ENCODE measurements at regions not wholly inside any gene's neighbourhood (a gene's known extent, or its start where the extent isn't known, plus 50 kb on each side); places are given as distances from the start of the nearest gene placed in this dataset.
"Not testable (repeated sequence)": the region's sequence is repeated elsewhere in the genome, so short reads cannot be mapped to it uniquely, and the experiment has no call there.

DNA sequence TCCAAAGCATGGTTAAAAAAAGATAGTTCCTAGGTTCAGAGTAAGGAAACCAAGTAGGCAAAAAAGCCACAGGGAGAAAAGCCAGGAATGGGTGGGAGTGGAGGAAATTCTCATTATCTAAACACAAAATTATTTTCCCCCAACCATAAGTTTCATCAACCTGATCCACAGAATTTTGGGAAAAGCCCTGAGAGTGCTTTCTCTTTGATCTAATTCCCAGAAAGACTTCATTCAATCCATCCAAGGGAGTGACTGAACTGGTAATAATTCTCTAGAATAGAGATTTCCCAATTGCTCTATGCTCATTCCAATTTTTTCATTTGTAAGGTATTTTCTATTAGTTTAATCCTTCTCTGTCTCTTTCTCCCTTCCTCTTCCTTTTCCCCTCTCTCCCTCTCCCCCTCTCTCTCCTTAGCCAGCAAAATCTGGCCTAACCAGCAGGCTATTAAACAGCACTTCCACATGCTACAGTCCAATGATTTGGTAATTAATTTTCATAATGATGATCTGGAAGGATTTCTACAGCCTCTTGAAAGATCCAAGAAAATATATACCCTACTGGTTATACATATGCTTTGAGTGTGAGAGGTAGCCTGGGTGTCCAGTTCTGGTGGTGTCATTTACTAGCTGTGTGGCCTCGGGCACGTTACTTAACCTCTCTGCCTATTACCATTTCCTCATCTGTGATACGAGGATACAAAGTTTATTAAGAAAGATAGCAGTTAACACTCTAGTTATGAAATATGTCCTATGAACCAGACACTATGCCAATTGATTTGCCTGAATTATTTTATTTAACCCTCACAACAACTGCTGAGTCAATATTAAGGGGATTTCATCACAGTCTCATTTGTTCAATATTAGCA lies 251.5 kb upstream of the RASGEF1B start:
- DNase-seq (ENCODE audit: low spot score), result no peak

- no peak for DNase-seq (ENCODE audit: low spot score)
These were observed 250.7 kb upstream of the RASGEF1B start for GRCh38 chr4:81722290-81722851.

DNA sequence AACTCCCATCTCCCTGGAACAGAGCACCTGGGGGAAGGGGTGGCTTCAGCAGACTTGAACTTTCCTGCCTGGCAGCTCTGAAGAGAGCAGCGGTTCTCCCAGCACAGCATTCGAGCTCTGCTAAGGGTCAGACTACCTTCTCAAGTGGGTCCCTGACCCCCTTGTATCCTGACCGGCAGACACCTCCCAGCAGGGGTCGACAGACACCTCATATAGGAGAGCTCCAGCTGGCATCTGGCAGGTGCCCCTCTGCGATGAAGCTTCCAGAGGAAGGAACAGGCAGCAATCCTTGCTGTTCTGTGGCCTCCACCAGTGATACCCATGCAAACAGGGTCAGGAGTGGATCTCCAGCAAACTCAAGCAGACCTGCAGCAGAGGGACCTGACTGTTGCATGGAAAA lies 244.1 kb upstream of the RASGEF1B start:
- no peak for DNase-seq (ENCODE audit: low spot score)

GRCh38 chr4:81715357-81715756 lies 243.7 kb upstream of the RASGEF1B start:
- DNase-seq (ENCODE audit: low spot score), result not testable (repeated sequence)

DNA sequence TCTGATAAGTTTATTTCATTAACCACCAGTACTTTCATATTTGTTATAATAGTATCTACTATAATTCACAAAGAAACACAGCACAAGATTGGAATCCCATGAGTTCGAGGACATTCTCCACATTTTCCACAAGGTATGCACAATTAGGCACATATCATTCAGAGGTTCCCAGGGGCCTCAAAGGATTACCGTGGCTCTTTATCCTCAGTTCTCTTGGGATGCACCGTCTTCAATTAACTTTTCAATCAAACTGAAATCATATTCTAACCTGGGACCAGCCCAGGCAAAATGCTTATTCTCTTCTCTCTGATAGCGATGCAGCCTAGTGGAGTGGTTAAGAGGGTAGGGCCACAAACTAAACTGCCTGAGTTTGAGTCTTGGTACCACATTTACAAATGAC lies 242.6 kb upstream of the RASGEF1B start:
- DNase-seq (ENCODE audit: low spot score), result no peak

DNA sequence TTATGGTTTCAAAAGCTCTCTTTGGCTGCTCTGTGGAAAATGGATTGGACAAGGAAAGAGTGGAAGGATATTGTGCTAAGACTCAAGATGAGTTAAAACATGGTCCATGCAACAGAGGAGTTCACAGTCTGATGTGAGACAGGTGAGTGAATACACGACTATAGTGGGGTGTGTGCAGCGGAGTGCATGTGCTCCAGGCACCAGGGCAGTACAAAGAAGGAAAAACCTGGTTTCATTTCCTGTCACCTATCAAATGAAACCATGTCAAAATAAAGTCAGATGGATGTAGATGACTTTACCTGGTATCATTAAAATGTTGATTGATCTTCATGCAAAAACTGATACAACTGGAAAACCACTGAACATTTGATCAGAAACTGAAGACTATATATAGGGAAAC lies 241.0 kb upstream of the RASGEF1B start:
- DNase-seq (ENCODE audit: low spot score), result no peak

DNA sequence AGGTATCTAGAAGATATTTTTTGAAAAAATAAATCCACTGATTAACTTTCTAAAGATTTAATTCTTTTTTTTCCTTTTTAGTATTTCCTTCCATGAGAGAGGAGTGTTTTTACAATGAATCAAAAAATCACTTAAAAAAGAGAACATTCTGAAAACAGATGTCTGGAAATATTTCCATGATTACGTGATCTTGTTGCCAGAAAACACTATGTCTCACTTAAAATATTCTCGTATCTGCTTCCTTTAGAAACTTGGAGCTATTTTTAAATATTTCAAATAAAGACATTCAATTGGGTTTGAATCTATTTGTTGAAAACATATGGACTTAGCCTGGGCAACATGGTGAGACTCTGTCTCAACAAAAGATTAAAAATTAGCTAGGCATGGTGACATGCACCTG lies 232.8 kb upstream of the RASGEF1B start:
- no peak for DNase-seq (ENCODE audit: low spot score)

GRCh38 chr4:81700189-81700588 lies 228.5 kb upstream of the RASGEF1B start:
- DNase-seq (ENCODE audit: low spot score), result no peak

DNA sequence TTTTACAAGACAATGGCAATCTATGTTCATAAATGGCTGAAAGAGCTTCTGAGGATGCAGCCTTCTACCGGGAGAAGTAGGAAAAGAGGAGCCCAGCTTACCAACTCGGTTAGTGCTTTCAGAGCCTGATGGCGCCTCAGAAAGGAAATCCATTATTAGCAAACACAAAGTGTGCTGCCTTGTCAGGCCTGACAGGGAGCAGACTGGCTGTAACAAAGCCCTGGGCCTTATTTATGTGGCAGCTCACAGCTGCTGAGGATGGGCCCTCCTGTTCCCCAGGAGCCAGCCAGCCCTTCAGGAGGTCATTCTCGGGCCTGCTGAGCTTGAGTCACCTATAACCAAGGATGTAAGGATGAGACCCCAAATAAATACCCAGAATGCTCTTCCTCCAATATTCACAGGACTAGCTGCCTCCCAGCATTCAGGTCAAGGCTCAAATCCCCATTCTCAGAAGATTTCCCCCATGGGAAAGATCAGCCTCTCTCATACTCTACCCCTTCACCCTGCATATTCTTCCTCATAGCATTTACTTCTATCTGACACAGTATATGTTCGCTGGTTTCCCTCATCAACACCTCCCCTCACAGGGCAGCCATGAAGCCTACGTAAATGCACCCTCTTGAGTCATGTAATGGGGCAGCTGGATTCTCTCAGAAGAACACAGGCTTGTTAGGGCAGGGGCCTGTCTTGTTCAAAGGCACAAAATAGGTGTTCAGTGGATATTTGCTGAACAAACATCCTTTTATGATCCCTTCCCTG lies 227.0 kb upstream of the RASGEF1B start:
- no peak for DNase-seq (ENCODE audit: low spot score)

- no peak for DNase-seq (ENCODE audit: low spot score)
These were observed 222.6 kb upstream of the RASGEF1B start for GRCh38 chr4:81694176-81694913.

DNA sequence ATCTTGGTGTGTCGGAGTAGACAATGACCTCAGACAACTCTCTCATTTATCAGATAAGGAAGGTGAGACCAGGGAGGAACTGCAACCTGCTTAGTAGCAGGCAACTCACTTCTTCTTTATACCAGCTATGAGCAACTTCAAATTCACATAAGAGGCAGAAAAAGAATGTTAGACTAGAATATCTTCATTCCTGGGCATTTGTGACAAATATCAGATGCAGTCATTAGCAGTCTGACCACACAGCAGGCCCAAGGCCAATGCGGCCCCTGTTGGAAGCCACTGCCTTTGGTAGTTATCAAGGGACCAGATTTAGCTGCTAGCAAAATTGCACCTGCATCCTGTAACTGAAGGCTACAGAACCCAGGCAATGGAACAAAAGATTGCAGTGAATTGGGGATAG lies 219.2 kb upstream of the RASGEF1B start:
- DNase-seq (ENCODE audit: low spot score), result no peak

GRCh38 chr4:81688085-81688484 lies 216.4 kb upstream of the RASGEF1B start:
- DNase-seq (ENCODE audit: low spot score), result no peak

- no peak for DNase-seq (ENCODE audit: low spot score)
These were observed 215.8 kb upstream of the RASGEF1B start for GRCh38 chr4:81687471-81687870.

- no peak for DNase-seq (ENCODE audit: low spot score)
These were observed 213.4 kb upstream of the RASGEF1B start for GRCh38 chr4:81685104-81685503.

DNA sequence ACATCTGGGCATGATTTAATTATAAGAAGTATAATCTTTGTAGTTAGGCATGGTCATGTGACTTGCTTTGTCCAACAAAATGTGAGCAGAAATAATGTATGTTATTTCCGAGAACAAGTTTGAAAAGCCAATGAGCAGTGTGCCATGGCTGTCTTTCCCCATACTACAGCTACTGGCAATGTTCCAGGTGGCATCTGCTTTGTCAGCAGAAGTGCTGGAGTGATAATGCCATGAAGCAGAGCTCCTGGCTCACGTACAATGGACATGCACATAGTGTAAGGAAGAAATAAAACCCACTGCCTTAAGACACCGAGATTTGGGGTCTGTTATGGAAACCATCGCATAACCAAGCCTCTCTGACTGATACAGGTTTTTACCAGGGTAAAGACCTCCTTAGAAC lies 212.6 kb upstream of the RASGEF1B start:
- no peak for DNase-seq (ENCODE audit: low spot score)

DNA sequence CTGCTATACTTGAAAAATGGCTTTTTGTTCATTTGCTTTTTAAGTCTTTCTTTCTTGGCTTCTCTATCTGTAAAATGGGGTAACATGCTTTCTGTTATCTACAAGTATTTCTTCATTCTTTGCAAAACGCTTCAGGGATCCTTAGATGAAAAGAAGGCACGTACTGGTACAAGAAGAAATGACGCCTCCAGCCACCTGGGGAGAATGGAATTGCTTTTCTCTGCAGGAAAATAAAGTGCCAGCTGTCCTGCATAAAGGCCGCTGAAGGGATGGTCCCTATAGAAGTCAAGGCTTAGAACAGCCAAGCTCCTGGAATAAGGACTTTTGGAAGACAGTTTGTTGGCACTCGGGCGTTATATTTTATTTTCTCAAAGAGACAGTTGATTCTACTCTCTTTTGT lies 210.8 kb upstream of the RASGEF1B start:
- DNase-seq (ENCODE audit: low spot score), result no peak

GRCh38 chr4:81679315-81679714 lies 207.6 kb upstream of the RASGEF1B start:
- DNase-seq (ENCODE audit: low spot score), result no peak

DNA sequence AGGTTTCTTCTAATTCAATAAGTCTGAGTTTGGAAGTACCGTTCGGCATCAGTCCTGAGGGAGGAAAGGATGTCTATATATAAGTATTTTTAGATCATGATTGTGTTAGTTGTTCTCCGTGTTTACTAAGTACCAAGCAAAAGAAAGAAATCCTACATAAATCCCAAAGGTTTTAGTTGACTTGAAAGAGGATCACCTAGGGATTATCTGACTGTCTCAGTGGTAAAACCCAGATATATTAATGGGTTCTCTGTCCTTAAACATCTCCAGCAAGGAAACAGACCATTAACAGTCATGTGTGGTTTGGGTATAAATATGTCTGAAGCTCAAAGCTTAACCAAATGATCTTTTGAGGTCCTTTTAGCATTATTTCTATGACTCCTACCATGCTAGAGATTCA lies 207.1 kb upstream of the RASGEF1B start:
- no peak for DNase-seq (ENCODE audit: low spot score)

- DNase-seq (ENCODE audit: low spot score), result no peak
These were observed 204.8 kb upstream of the RASGEF1B start for GRCh38 chr4:81676537-81676936.

- DNase-seq (ENCODE audit: low spot score), result no peak
These were observed 204.2 kb upstream of the RASGEF1B start for GRCh38 chr4:81675791-81676393.

- no peak for DNase-seq (ENCODE audit: low spot score)
These were observed 202.3 kb upstream of the RASGEF1B start for GRCh38 chr4:81673961-81674360.

- not testable (repeated sequence) for DNase-seq (ENCODE audit: low spot score)
These were observed 196.6 kb upstream of the RASGEF1B start for GRCh38 chr4:81668328-81668727.

Data from activated CD4-positive, alpha-beta T cell treated with anti-CD3 and anti-CD28 coated beads, Interleukin-2, Interleukin-4, amounts not matched to agents 100 ng/mL and 50 ng/mL, durations not matched to agents 16 hours and 8 hours (primary cell).